Caco-2 (cell line): ENCODE measurements at regions not wholly inside any gene's neighbourhood (a gene's known extent, or its start where the extent isn't known, plus 50 kb on each side); places are given as distances from the start of the nearest gene placed in this dataset.

ENCODE experiments used
- BruUV-seq: library from RNA; stranded (reverse); fragments of 400-500 nt; replicated peaks from 2 replicates; lab custom pipeline; 2021; lab: Mats Ljungman, UMichigan
- CTCF ChIA-PET: fragments of 300-600 bp; sonication (Branson Sonifier 250); formaldehyde crosslinking; loops from one replicate; lab custom pipeline; 2022; ENCODE audit warnings: antibody characterized with exemption; lab: Charles Lee
- POLR2A ChIA-PET: fragments of 300-600 bp; sonication (Branson Sonifier 250); formaldehyde crosslinking; loops from one replicate; lab custom pipeline; 2022; ENCODE audit warnings: antibody characterized with exemption; lab: Charles Lee
- DNase-seq, 2 experiments: peaks; one replicate each; pipeline versions ENCODE4 v3.0.0 to v3.0.0-alpha.2; 2020 to 2022
- H3K27me3 ChIP-seq: replicated peaks from 2 replicates; pipeline ENCODE4 v1.6.0; 2011; ENCODE audit warnings: low read length; ENCODE audit not compliant: control insufficient read depth, insufficient read depth
- H3K36me3 ChIP-seq: 2 replicates; pipeline ENCODE4 v1.5.1; 2011; ENCODE audit warnings: low read length; ENCODE audit not compliant: control insufficient read depth, insufficient read depth
- H3K4me1 ChIP-seq: fragments of 250-450 bp; sonication (Bioruptor Pico); 2 replicates; pipeline ENCODE4 v1.5.1; 2020; ENCODE audit warnings: mild to moderate bottlenecking
- H3K4me3 ChIP-seq: 2 replicates; pipeline ENCODE4 v1.5.1; 2011; ENCODE audit warnings: low read depth, mild to moderate bottlenecking, control low read depth, low read length
- H3K9me3 ChIP-seq: fragments of 250-450 bp; sonication (Bioruptor Pico); 2 replicates; pipeline ENCODE4 v1.5.1; 2020; ENCODE audit warnings: mild to moderate bottlenecking, moderate library complexity
- H3K27ac Mint-ChIP-seq: one replicate; pipeline ENCODE4 v1.8.0; 2022; ENCODE audit warnings: mixed read lengths; ENCODE audit not compliant: unreplicated experiment
- H3K27me3 Mint-ChIP-seq: one replicate; pipeline ENCODE4 v1.8.0; 2022; ENCODE audit warnings: mixed read lengths; ENCODE audit not compliant: insufficient read depth, unreplicated experiment
- H3K36me3 Mint-ChIP-seq: one replicate; pipeline ENCODE4 v1.8.0; 2022; ENCODE audit warnings: mild to moderate bottlenecking, mixed read lengths; ENCODE audit not compliant: insufficient read depth, unreplicated experiment
- H3K4me1 Mint-ChIP-seq: one replicate; pipeline ENCODE4 v1.8.0; 2022; ENCODE audit warnings: low read depth, mixed read lengths; ENCODE audit not compliant: unreplicated experiment
- H3K4me3 Mint-ChIP-seq: one replicate; pipeline ENCODE4 v1.8.0; 2022; ENCODE audit warnings: mild to moderate bottlenecking, moderate library complexity, mixed read lengths; ENCODE audit not compliant: unreplicated experiment
- H3K9me3 Mint-ChIP-seq: one replicate; pipeline ENCODE4 v1.8.0; 2022; ENCODE audit warnings: mixed read lengths; ENCODE audit not compliant: unreplicated experiment
- intact Hi-C: fragments of 100-400 bp; cut with micrococcal nuclease; formaldehyde crosslinking; loops from one replicate; pipeline ENCODE4 v1.10.0; 2022; ENCODE audit not compliant: unreplicated experiment
- TF ChIP-seq, protein P1 (sequence below), 2 experiments: fragments of 200-600 bp in 1 of 2; IDR thresholded peaks; 1 replicate in 1 of 2; 2 replicates in 1 of 2; pipeline versions ENCODE4 v1.5.1 to v1.8.0; 2011 to 2022; ENCODE audit warnings: antibody characterized with exemption in 1 of 2, control low read depth in 1 of 2, inconsistent platforms in 1 of 2, low read depth in 1 of 2, low read length in 1 of 2, mild to moderate bottlenecking in 1 of 2, moderate library complexity in 1 of 2; ENCODE audit not compliant: insufficient read depth in 1 of 2, severe bottlenecking in 1 of 2, unreplicated experiment in 1 of 2

DNA sequence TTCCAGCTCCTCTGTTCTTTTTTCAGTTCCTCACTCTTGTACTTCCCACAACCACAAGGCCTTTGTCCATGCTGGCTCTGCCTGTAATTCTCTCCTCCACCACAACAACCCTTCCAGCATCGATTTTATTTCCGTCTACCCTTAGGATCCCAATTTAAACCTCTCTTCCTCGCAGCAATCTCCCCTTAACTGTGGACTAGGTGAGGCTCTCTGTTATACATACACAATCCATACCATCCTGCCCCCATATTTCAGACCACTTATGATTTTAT is 90.4 kb upstream of the ZC3H11B start:
- TF ChIP-seq, protein P1, sequence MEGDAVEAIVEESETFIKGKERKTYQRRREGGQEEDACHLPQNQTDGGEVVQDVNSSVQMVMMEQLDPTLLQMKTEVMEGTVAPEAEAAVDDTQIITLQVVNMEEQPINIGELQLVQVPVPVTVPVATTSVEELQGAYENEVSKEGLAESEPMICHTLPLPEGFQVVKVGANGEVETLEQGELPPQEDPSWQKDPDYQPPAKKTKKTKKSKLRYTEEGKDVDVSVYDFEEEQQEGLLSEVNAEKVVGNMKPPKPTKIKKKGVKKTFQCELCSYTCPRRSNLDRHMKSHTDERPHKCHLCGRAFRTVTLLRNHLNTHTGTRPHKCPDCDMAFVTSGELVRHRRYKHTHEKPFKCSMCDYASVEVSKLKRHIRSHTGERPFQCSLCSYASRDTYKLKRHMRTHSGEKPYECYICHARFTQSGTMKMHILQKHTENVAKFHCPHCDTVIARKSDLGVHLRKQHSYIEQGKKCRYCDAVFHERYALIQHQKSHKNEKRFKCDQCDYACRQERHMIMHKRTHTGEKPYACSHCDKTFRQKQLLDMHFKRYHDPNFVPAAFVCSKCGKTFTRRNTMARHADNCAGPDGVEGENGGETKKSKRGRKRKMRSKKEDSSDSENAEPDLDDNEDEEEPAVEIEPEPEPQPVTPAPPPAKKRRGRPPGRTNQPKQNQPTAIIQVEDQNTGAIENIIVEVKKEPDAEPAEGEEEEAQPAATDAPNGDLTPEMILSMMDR (IDR thresholded peaks at IDR 0.05; ENCODE audit: insufficient read depth in 1 of 2, low read depth in 1 of 2, low read length in 1 of 2, severe bottlenecking in 1 of 2, unreplicated experiment in 1 of 2) = no peak
- intact Hi-C loops = no loop called here
- Histone ChIP-seq H3K36me3 (no peaks in the 10 kb centered on the region), H3K4me3 (no peak overlapping the region), H3K27me3 (no peaks in the 10 kb centered on the region; the same call in 1 of the 2 replicates), H3K4me1 (no peaks in the 10 kb centered on the region), H3K9me3 (no peaks in the 10 kb centered on the region)
- DNase-seq = no peak
- Mint-ChIP-seq H3K27ac (no peak overlapping the region), H3K4me1 (no peaks in the 10 kb centered on the region), H3K36me3 (no peaks in the 10 kb centered on the region), H3K9me3 (no peaks in the 10 kb centered on the region), H3K27me3 (peaks cover 11% of the 10 kb centered on the region), H3K4me3 (no peak overlapping the region)
- CTCF ChIA-PET = no interaction called here
- POLR2A ChIA-PET = no interaction called here
- BruUV-seq = no TSS peak

DNA sequence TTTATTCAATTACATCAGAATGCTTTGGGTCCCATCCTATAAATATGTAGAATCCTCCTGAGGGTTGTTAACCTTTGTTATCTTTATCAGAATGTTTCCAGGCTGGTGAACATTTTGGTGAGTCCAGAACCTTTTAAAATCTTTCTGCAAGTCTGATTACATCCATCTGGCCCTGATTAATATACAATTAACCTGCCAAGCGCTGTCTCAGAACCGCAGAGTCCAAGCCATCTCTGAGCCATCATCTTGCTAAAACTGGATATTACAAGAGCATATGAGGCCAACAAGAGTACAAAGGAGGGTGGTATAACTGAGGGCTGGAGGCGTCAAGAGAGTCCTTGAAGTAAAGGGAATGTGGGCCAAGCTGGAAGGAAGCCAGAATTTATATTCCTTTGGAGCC is 88.6 kb upstream of the ZC3H11B start:
- no TSS peak for BruUV-seq
- H3K27me3 Mint-ChIP-seq = peaks cover 16% of the 10 kb centered on the region

GRCh38 chr1:219699870-219700269 is 87.0 kb upstream of the ZC3H11B start:
- Mint-ChIP-seq H3K27ac (no peak overlapping the region), H3K36me3 (no peaks in the 10 kb centered on the region), H3K4me3 (no peak overlapping the region), H3K4me1 (no peaks in the 10 kb centered on the region), H3K27me3 (peaks cover 13% of the 10 kb centered on the region), H3K9me3 (no peaks in the 10 kb centered on the region)
- no peaks in the 10 kb centered on the region for H3K36me3 ChIP-seq
- no peak for DNase-seq
- H3K27me3 ChIP-seq = no peaks in the 10 kb centered on the region; the same call in 1 of the 2 replicates
- no peak overlapping the region for H3K4me3 ChIP-seq
- TF ChIP-seq, protein P1 (IDR thresholded peaks at IDR 0.05; ENCODE audit: insufficient read depth in 1 of 2, low read depth in 1 of 2, low read length in 1 of 2, severe bottlenecking in 1 of 2, unreplicated experiment in 1 of 2) = no peak
- no peaks in the 10 kb centered on the region for H3K9me3 ChIP-seq
- ChIA-PET POLR2A (no interaction called here), CTCF (no interaction called here)
- H3K4me1 ChIP-seq = no peaks in the 10 kb centered on the region
- BruUV-seq = no TSS peak
- intact Hi-C loops = no loop called here

More for the DNA sequence above, 88.6 kb upstream of the ZC3H11B start:
- H3K4me1 ChIP-seq = no peaks in the 10 kb centered on the region
- no peaks in the 10 kb centered on the region for H3K9me3 ChIP-seq
- H3K36me3 ChIP-seq = no peaks in the 10 kb centered on the region
- POLR2A ChIA-PET = no interaction called here
- Mint-ChIP-seq H3K27ac (no peak overlapping the region), H3K4me3 (no peak overlapping the region), H3K4me1 (no peaks in the 10 kb centered on the region), H3K36me3 (no peaks in the 10 kb centered on the region), H3K9me3 (no peaks in the 10 kb centered on the region)
- TF ChIP-seq, protein P1 (IDR thresholded peaks at IDR 0.05; ENCODE audit: insufficient read depth in 1 of 2, low read depth in 1 of 2, low read length in 1 of 2, severe bottlenecking in 1 of 2, unreplicated experiment in 1 of 2) = no peak
- no peak overlapping the region for H3K4me3 ChIP-seq
- intact Hi-C loops = no loop called here
- CTCF ChIA-PET = no interaction called here
- no peaks in the 10 kb centered on the region; the same call in 1 of the 2 replicates for H3K27me3 ChIP-seq
- DNase-seq = no peak
